A549 (cell line): ENCODE measurements at regions not wholly inside any gene's neighbourhood (a gene's known extent, or its start where the extent isn't known, plus 50 kb on each side); places are given as distances from the start of the nearest gene placed in this dataset.

Source experiments
- ATAC-seq, 2 experiments: fragments of 200-7000 bp in 1 of 2; fragments of >200 bp in 1 of 2; cut with Nextera tagmentation in 1 of 2; cut with Tn5 transposase in 1 of 2; 3 replicates each; pipeline versions ENCODE4 v1.8.0 to v1.9.1; 2018 to 2020; ENCODE audit warnings: mild to moderate bottlenecking in 1 of 2, moderate library complexity in 1 of 2
- CTCF ChIA-PET: fragments of 300-600 bp; sonication (Branson Sonifier 250); formaldehyde crosslinking; extraction: SDS; loops from one replicate; lab custom pipeline; 2021; ENCODE audit warnings: antibody characterized with exemption, inconsistent platforms; lab: Yijun Ruan, JAX
- POLR2A ChIA-PET: fragments of 350-600 bp; formaldehyde crosslinking; extraction: SDS; loops from one replicate; lab custom pipeline; 2021; ENCODE audit warnings: antibody characterized with exemption, inconsistent platforms; lab: Yijun Ruan, JAX
- DNase-seq, 2 experiments: peaks; one replicate each; pipeline versions ENCODE4 v3.0.0 to v3.0.0-alpha.2; 2011 to 2016; ENCODE audit warnings: low read depth in 1 of 2, low spot score in 1 of 2
- FAIRE-seq: peaks from 2 replicates; lab custom pipeline; 2011; peaks lifted over from hg19 to GRCh38; lab: Jason Lieb, UNC
- H3K27ac ChIP-seq, 2 experiments: fragments of >200 bp; sonication (Bioruptor Twin); formaldehyde crosslinking; 3 replicates each; pipeline ENCODE4 v1.5.1; 2016 to 2017
- H3K4me1 ChIP-seq: fragments of >200 bp; sonication (Bioruptor Twin); formaldehyde crosslinking; 3 replicates; pipeline ENCODE4 v1.6.1; 2016
- H3K4me2 ChIP-seq: fragments of >200 bp; sonication (Bioruptor Twin); formaldehyde crosslinking; 3 replicates; pipeline ENCODE4 v1.6.1; 2016
- H3K4me3 ChIP-seq: fragments of >200 bp; sonication (Bioruptor Twin); formaldehyde crosslinking; 3 replicates; pipeline ENCODE4 v1.5.1; 2016
- H3K9me3 ChIP-seq: fragments of >200 bp; sonication (Bioruptor Twin); formaldehyde crosslinking; 3 replicates; pipeline ENCODE4 v1.6.1; 2016
- ATOH8 ChIP-seq: fragments of 250-450 bp; sonication (Bioruptor Pico); IDR thresholded peaks from 2 replicates; pipeline ENCODE4 v1.5.0; 2020; ENCODE audit warnings: low read depth, mild to moderate bottlenecking, moderate library complexity
- CBX2 ChIP-seq: fragments of 200-600 bp; sonication (generic); IDR thresholded peaks from 2 replicates; pipeline ENCODE4 v1.6.1; 2016; ENCODE audit warnings: low read depth, mild to moderate bottlenecking, borderline replicate concordance
- CEBPB ChIP-seq, 2 experiments: fragments of >200 bp in 1 of 2; sonication (Bioruptor Twin) in 1 of 2; formaldehyde crosslinking in 1 of 2; IDR thresholded peaks; 2 replicates each; pipeline ENCODE4 v1.6.1; 2012 to 2016
- CHD4 ChIP-seq: fragments of 200-600 bp; sonication (generic); IDR thresholded peaks from 2 replicates; pipeline ENCODE4 v1.6.1; 2016; ENCODE audit warnings: antibody characterized with exemption, mild to moderate bottlenecking, borderline replicate concordance
- EHMT2 ChIP-seq: fragments of 200-600 bp; sonication (generic); IDR thresholded peaks from 2 replicates; pipeline ENCODE4 v1.6.1; 2016; ENCODE audit warnings: antibody characterized with exemption, low read depth, mild to moderate bottlenecking, moderate library complexity
- ESRRA ChIP-seq: fragments of 150-350 bp; IDR thresholded peaks from 2 replicates; pipeline ENCODE4 v1.6.1; 2014; ENCODE audit warnings: mild to moderate bottlenecking, low read length, borderline replicate concordance
- FOSB ChIP-seq: fragments of 250-450 bp; sonication (Bioruptor Pico); IDR thresholded peaks from 2 replicates; pipeline ENCODE4 v1.5.0; 2020; ENCODE audit warnings: mild to moderate bottlenecking, moderate library complexity
- HDAC2 ChIP-seq: fragments of 200-600 bp; sonication (generic); IDR thresholded peaks from 2 replicates; pipeline ENCODE4 v1.6.1; 2016
- HEYL ChIP-seq: fragments of 250-450 bp; sonication (Bioruptor Pico); IDR thresholded peaks from 2 replicates; pipeline ENCODE4 v1.8.0; 2021; ENCODE audit warnings: mild to moderate bottlenecking, moderate library complexity
- HMGXB4 ChIP-seq: fragments of 250-450 bp; sonication (Bioruptor Pico); IDR thresholded peaks from 2 replicates; pipeline ENCODE4 v1.5.0; 2021; ENCODE audit warnings: mild to moderate bottlenecking, moderate library complexity, borderline replicate concordance
- HOXB5 ChIP-seq: fragments of 250-450 bp; sonication (Bioruptor Pico); IDR thresholded peaks from 2 replicates; pipeline ENCODE4 v1.5.0; 2020; ENCODE audit warnings: mild to moderate bottlenecking, moderate library complexity
- JUN ChIP-seq, 2 experiments: fragments of >200 bp; sonication (Bioruptor Twin); formaldehyde crosslinking; IDR thresholded peaks; 2 replicates in 1 of 2; 3 replicates in 1 of 2; pipeline ENCODE4 v1.6.1; 2016 to 2017
- KDM1A ChIP-seq: fragments of 200-600 bp; sonication (generic); IDR thresholded peaks from 2 replicates; pipeline ENCODE4 v1.6.1; 2016; ENCODE audit warnings: low read depth, mild to moderate bottlenecking
- MYC ChIP-seq: IDR thresholded peaks from 2 replicates; pipeline ENCODE4 v1.6.1; 2012; ENCODE audit warnings: mild to moderate bottlenecking, inconsistent platforms, low read length, improper control_type of control experiment, borderline replicate concordance
- PBX3 ChIP-seq: IDR thresholded peaks from 2 replicates; pipeline ENCODE4 v1.6.1; 2012
- SMC3 ChIP-seq: fragments of >200 bp; sonication (Bioruptor Twin); formaldehyde crosslinking; IDR thresholded peaks from 3 replicates; pipeline ENCODE4 v1.6.1; 2018; ENCODE audit warnings: inconsistent platforms
- ZC3H11A ChIP-seq: fragments of 450-650 bp; IDR thresholded peaks from 2 replicates; pipeline ENCODE4 v1.6.1; 2014; ENCODE audit warnings: antibody characterized with exemption, mild to moderate bottlenecking
- ZFP36 ChIP-seq: fragments of 450-650 bp; IDR thresholded peaks from 2 replicates; pipeline ENCODE4 v1.6.1; 2014; ENCODE audit warnings: borderline replicate concordance; ENCODE audit not compliant: partially characterized antibody
- ZNF302 ChIP-seq: fragments of 250-450 bp; sonication (Bioruptor Pico); IDR thresholded peaks from 2 replicates; pipeline ENCODE4 v1.9.0; 2021; ENCODE audit warnings: inconsistent platforms, mild to moderate bottlenecking, moderate library complexity
- WGBS: methylation state at CpG from one replicate; pipeline ENCODE4 v1.1.6; 2017; ENCODE audit errors: missing lambda C conversion rate; 5-methylcytosine and 5-hydroxymethylcytosine counted together
- TF ChIP-seq, protein P1 (sequence below): fragments of 200-600 bp; sonication (generic); IDR thresholded peaks from 2 replicates; pipeline ENCODE4 v1.6.1; 2016; ENCODE audit warnings: antibody characterized with exemption, mild to moderate bottlenecking, moderate library complexity
- TF ChIP-seq, protein P2 (sequence below): fragments of 150-350 bp; IDR thresholded peaks from 2 replicates; pipeline ENCODE4 v1.6.1; 2014; ENCODE audit warnings: low read depth, mild to moderate bottlenecking, low read length

DNA sequence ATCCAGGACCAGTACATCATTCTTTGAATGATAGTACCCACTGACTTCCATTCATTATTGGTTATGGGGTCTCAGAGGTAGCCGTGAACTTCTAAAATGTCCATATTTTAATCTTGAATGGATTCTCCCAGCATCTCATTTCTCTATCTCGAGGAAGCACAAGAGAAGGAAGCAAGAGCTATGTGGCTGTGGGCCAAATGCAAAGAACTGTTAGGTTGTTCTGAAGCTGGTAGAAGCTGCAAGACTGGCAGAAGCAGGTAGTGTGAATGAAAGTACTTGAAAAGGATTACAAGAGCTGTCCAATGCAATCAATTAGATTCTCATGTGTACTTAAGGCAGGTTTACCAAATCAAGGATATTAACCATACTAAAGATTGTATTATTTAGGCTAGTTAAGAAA lies 1131.8 kb downstream of the GRIK2 start (continued):
- TF ChIP-seq ATOH8 (CRISPR knock-in tag) (no peak), CHD4 (no peak)
- TF ChIP-seq, protein P1, sequence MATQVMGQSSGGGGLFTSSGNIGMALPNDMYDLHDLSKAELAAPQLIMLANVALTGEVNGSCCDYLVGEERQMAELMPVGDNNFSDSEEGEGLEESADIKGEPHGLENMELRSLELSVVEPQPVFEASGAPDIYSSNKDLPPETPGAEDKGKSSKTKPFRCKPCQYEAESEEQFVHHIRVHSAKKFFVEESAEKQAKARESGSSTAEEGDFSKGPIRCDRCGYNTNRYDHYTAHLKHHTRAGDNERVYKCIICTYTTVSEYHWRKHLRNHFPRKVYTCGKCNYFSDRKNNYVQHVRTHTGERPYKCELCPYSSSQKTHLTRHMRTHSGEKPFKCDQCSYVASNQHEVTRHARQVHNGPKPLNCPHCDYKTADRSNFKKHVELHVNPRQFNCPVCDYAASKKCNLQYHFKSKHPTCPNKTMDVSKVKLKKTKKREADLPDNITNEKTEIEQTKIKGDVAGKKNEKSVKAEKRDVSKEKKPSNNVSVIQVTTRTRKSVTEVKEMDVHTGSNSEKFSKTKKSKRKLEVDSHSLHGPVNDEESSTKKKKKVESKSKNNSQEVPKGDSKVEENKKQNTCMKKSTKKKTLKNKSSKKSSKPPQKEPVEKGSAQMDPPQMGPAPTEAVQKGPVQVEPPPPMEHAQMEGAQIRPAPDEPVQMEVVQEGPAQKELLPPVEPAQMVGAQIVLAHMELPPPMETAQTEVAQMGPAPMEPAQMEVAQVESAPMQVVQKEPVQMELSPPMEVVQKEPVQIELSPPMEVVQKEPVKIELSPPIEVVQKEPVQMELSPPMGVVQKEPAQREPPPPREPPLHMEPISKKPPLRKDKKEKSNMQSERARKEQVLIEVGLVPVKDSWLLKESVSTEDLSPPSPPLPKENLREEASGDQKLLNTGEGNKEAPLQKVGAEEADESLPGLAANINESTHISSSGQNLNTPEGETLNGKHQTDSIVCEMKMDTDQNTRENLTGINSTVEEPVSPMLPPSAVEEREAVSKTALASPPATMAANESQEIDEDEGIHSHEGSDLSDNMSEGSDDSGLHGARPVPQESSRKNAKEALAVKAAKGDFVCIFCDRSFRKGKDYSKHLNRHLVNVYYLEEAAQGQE: no peak

GRCh38 chr6:102520966-102521365 lies 1127.5 kb downstream of the GRIK2 start:
- no peak for TF ChIP-seq SMC3
- no peak for TF ChIP-seq EHMT2
- no peak for TF ChIP-seq FOSB (CRISPR knock-in tag)
- no peak for TF ChIP-seq ZFP36
- TF ChIP-seq HEYL (CRISPR knock-in tag): no peak
- Histone ChIP-seq H3K27ac (no peak overlapping the region), H3K4me2 (no peak overlapping the region), H3K9me3 (no peaks in the 10 kb centered on the region), H3K4me1 (no peaks in the 10 kb centered on the region), H3K4me3 (no peak overlapping the region)
- POLR2A ChIA-PET: no interaction called here
- no peak for FAIRE-seq
- WGBS: 7% methylated on average over 2 of the region's 2 CpGs
- no peak for ATAC-seq
- CTCF ChIA-PET: no interaction called here
- no peak for DNase-seq

GRCh38 chr6:102517506-102517905 lies 1124.0 kb downstream of the GRIK2 start:
- no peak overlapping the region for H3K27ac ChIP-seq
- FAIRE-seq (no peak), DNase-seq (no peak), ATAC-seq (no peak)
- WGBS: 20% methylated on average over 3 of the region's 3 CpGs
- H3K9me3 ChIP-seq: no peaks in the 10 kb centered on the region
- H3K4me1 ChIP-seq: no peaks in the 10 kb centered on the region
- H3K4me2 ChIP-seq: peak overlapping the region; percentile 5; the same call in 1 of the 3 replicates
- no peak overlapping the region for H3K4me3 ChIP-seq
- ChIA-PET CTCF (no interaction called here), POLR2A (no interaction called here)
- TF ChIP-seq SMC3 (no peak), HEYL (CRISPR knock-in tag) (no peak), ESRRA (no peak), CEBPB (IDR thresholded peaks at IDR 0.05) (no peak), ZC3H11A (no peak), CBX2 (no peak), HMGXB4 (CRISPR knock-in tag) (no peak), FOSB (CRISPR knock-in tag) (no peak), HDAC2 (no peak), ZFP36 (no peak), ZNF302 (CRISPR knock-in tag) (no peak), MYC (no peak), PBX3 (no peak), JUN (IDR thresholded peaks at IDR 0.05) (no peak), HOXB5 (CRISPR knock-in tag) (no peak), KDM1A (no peak)
- TF ChIP-seq, protein P2, sequence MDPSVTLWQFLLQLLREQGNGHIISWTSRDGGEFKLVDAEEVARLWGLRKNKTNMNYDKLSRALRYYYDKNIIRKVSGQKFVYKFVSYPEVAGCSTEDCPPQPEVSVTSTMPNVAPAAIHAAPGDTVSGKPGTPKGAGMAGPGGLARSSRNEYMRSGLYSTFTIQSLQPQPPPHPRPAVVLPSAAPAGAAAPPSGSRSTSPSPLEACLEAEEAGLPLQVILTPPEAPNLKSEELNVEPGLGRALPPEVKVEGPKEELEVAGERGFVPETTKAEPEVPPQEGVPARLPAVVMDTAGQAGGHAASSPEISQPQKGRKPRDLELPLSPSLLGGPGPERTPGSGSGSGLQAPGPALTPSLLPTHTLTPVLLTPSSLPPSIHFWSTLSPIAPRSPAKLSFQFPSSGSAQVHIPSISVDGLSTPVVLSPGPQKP: no peak
